HG02943 (cell line): ENCODE measurements at regions not wholly inside any gene's neighbourhood (a gene's known extent, or its start where the extent isn't known, plus 50 kb on each side); places are given as distances from the start of the nearest gene placed in this dataset.

ENCODE experiments used
- ATAC-seq: cut with Tn5 transposase; IDR thresholded peaks from one replicate; pipeline ENCODE4 v1.9.1; 2021; ENCODE audit warnings: mild to moderate bottlenecking, low read depth, moderate library complexity; ENCODE audit not compliant: unreplicated experiment

DNA sequence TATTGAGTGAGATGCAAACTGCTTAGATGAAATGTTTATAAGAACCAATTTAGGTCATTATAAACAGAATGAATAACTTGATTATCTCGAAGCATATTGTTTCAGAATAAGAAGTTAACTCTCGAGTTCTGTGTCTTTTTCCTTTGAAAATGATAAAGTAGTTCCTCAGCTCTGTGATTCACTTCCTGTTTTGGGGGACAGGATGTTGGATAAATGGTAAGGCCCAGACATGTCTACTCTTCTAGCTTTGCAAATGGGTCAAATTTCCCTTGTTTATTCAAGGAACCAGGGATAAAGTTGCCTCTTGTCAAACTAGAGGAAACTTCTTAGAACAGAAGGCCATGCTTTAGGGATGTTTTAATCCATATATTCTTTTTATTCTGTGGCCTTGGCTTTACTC is 246.9 kb downstream of the SOX4 start:
- no peak for ATAC-seq

DNA sequence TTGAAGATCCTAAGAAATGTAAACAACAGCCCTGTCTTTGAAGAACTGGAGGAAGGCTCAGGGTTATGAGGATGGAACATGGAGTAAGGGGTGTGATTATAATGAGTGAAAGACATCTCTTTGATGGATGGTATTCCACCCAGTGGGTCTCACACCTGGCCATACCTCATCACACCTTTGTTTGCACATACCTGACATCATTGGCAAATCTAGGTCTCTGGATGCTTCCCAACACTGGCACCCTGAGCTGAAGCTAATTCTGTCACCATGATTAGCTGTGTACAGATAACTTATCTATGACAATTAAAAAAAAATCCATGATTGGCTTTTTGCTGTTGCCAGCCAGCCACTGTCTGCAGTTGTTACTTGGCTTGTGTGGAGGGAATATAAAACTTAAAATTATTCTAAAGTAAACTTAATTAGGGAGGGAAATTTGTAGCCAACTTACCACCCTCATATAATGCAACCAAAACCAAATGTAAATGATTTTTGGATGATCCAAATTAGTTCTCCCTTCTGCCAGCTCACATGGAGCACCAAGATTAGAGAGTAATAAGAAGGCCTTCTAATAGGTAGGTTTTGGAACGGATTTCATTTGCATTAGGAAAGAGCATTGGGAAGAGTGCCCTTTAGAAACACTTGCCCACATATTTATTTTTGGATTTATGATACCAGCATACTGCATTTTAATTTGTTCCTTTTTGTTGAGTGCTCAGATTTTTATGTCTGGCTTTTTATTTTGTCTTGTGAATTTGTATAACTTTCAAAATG is 249.5 kb downstream of the SOX4 start:
- no peak for ATAC-seq

DNA sequence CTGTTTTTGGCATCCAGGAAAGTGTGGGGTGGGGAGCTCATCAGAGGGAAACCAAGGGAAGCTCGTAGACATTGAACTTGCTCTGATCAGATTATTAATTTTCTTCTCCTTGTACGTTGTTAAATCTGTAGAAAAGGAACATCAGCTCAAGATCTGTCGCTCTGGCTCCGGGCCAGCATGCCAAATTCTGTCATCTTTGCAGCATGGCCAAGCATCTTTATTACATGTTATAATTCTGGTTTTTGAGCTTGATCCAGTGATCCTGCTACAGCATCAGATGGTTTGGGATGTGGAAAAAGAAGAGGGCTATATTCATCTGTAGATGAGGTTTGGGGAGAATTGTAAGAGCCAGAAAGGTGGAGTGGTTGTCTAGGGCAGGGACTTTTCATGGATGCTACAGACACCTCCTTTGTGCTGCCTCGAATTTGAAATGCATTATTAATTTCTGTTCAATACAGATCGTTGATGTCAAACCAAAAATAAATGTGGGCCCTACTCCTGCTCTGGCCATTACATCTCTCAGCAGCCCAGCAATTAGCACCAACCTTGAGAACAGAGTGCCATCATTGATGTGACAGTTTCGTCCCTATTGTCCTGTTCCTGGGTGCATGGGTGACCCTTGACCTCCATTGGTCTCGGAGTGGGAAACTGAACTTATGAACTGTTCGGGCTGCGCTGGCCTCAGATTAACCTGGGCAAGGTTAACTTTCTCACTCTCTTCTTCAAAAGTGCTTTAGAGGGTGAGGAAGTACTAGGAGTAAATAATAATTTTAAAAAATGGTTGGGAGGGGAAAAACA is 250.8 kb downstream of the SOX4 start:
- ATAC-seq, result no peak

DNA sequence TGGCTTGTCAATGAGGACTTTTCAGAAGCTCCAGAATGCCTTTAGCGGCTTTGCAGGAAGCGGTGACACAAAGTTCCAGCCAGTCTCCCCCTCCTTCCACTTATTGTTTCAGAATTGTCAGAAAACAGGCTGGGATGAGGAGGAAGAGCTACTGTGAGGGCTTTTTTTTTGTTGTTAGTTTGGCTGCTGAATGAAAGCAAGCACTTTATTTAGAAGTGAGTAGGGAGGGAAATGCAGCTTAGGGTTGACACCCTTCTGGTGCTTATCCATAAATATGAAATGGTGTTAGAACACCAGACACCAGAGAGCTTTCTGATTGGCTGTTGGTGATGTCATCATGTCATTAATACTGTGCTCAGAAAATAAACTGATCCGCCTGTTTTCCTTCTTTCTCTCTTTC is 251.5 kb downstream of the SOX4 start:
- no peak for ATAC-seq

DNA sequence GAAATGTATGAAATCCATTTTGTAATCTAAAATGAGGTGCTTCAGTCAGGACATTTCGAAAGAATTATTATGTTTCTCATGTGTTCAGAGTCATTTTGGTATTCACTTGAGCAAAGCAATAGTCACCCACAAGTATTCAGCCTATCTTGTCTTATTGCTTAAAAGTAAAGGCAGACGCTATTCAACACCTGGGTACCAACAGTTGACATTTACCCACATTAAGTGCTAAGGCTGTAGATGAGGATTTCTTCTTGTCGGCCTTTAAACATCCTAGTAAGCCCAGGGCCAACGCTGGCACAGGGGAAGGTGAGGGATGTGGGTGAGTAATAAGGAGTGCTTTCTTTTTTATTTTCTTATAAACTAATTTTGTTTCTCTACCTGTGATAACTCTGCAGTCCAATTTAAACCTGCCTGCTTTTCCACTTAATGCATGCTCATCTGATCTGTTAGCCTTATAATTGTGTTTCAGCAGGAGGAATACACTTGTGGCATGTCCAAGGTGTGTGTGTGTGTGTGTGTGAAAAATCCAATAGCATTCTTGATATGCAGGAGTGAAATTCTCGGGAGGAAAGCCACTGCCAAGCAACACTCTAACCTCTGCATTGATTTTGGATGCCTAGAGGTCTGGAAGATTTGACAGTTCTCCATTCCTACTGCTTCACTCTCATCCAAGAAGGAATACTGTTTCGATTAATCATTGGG is 252.0 kb downstream of the SOX4 start:
- no peak for ATAC-seq

DNA sequence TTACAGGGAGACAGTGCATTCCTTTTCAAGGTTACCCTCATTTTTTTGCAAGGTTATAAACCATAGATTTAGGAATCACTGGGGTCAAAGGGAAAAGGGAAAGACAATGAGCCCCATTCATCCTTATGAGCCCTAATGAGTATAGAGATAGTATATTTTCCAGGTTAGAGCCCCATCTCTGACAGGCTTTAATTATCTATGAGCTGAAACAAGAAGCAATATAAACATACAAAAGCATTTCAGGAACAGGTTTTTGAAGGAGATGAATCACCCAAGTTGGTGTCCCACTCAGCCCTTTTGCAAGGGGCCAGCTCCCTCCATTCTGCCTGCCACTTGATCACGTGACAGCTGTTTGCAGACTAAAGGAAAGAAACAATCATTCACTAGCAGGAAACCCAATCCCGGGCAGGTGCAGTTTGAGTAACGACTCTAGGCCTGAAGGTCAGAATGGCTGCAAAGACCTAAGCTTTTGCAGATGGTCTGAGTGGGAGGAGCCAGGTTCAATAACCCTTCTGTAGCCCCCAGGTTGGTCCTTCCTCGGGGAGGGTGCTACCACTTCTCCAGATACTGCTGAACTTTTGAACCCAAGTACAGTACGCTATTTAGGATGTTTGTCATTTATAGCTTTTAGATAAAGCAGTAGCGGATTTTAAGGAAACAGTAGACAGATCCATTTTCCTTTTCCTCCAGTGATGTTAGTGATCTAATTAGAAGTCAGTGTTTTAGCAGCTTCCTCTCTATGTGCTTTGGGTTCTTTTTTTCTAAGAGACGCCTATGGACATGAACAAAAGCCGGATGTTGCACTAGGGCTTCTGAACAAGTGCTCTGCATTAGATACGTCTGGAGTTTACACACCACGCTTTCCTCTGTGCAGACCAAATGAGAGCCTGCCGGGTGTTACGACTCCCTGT is 253.2 kb downstream of the SOX4 start:
- no peak for ATAC-seq

DNA sequence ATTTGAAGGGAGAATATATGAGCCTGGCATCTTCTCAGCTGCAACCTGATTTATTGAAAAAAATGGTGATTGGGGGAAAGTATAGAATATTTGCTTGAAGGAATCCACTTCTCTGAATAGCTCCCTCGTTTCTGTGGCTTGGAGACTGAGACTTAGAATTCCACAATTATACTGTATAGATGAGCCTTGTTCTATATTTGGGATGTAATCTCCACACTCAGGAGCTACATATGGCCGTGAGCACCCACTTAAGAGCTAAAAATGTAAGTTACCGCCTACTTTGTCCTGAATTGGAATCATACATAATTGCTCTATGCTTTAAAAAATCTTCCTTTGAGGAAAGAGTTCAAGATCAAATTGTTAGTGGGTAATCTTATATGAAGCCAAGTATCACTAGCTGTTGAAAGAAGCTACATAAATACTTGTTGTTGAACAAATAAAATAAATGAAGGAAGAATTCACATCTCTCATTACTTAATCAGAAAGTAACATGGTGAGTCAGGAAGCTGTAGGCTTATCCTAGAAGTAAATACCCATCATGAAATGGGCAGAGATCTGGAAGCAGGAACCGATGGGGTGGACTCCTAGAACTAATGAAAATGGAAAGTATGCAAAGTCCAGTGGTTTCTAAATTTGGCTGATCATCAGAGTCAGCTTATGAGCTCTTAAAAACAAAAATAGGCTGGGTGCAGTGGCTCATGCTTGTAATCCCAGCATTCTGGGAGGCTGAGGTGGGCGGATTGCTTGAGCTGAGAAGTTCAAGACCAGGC is 254.3 kb downstream of the SOX4 start:
- no peak for ATAC-seq

DNA sequence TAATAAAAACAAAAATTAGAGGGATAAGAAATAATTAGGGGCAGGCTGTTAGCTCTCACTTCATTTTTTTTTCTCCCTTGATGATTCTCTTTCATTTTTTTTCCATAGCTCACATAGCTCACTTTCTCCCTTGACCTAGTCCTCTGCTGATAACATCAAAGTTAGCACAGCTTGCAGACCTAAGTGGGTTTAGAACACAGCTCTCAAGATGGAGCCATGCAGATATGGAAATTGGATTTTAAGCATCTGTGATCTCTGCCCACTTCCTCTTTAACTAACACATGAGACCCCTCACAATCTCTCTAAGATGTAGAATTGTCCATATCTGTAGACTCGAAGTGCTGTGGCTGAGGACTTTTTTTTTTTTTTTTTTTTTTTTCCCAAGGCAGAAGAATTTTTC is 257.1 kb downstream of the SOX4 start:
- ATAC-seq, result no peak

DNA sequence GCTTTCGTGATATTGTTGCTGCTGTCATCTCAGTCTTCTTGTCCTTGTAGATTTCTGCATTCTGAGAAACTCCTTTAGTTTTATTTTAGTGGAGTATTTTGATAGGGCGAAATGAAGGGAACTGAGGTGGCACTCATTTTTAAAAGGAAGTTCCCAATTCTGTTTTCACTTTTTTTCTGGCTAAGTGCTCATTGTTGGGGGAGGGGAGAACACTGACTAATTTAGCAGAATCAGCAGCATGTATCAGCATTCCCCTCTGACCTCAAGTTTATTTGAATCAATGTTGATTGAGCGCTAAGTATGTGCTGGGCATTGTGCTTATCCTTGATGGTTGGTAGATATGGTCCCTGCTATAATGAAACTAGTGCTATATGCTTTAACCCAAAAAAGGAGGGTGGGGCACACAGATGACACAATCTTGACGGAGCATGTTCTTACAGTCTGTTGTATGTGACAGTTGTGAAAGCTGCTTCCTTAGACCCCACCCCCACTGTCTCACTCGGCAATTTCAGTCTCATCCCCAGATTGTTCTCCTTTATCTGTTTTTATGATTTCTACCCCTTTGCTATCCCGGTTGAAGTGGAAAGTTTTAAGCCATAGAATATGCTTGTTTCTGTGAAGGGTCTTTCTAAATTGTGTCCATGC is 262.4 kb downstream of the SOX4 start:
- no peak for ATAC-seq

DNA sequence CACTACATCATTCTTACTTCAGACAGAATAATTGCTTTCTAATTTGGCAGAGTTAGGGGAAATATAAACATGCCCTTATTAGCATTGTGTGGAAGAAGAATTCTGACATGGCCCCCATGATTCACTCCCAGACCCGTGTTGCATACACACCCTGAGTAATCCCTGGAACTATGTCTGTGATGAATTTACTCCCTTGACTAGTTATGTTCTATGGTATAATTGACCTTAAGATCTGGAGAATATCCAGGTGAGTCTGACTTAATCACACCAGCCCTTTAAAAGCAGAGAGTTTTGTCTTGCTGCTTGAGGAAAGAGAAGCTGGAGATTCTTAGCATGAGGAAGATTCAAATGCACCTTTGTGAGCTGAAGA is 262.9 kb downstream of the SOX4 start:
- no peak for ATAC-seq

DNA sequence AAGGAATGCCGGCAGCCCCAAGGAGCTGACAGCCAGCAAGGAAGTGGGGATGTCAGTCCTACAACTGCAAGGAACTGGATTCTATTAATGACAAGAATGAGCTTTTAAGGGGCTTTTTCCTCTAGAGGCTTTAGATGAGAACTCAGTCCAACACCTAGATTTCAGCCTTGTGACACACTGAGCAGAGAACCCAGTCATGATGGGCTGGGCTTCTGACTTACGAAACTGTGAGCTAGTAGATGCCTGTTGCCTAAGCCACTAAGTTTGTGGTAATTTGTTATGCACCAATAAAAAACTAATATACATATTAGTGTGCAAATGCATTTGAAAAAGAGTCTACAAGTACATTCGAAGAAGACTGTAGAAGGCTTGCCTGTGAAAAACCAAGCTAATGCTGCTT is 263.3 kb downstream of the SOX4 start:
- no peak for ATAC-seq

DNA sequence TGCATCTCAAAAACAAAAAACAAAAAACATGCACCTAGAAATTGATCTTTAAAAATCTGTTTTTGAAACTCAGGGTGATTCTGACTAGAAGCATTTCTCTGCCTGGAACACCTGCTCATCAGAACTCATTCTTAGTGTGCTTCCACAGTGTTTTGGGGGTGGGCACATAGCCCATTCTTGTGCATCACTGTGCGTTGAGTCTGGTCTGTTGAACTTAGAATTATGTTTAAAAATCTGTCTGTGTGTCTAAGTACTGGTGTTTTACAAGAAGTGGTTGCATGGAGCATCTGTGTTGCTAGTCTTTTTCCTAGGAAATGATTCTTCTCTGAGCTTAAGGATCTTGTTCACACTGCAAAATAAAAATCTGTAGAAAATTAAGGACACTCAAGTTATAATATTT is 264.5 kb downstream of the SOX4 start:
- no peak for ATAC-seq

DNA sequence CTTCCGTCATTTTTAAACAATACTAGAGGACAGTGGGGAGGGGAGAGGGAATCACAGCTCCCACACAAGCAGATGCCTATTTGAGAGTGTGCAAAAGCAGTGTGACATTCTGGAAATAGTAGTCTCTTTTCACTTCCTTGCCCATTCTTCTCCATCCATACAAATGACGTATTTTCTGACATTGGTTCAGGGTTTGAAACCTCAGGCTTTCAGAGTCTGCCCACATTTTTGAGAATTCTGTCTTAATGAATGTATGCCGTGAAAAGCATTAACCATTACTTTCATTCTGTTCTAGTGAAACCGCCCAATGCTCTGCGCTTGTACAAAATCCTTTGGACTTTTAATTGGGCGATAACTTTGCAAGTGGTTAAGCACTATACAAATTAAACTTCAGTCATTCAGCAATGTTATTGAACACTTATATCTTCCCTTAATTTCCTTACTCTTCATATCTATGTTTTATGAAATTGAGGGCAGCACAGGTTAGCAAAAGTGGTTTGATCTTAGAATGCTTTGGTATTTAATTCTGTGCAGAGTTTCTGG is 265.7 kb downstream of the SOX4 start:
- no peak for ATAC-seq

DNA sequence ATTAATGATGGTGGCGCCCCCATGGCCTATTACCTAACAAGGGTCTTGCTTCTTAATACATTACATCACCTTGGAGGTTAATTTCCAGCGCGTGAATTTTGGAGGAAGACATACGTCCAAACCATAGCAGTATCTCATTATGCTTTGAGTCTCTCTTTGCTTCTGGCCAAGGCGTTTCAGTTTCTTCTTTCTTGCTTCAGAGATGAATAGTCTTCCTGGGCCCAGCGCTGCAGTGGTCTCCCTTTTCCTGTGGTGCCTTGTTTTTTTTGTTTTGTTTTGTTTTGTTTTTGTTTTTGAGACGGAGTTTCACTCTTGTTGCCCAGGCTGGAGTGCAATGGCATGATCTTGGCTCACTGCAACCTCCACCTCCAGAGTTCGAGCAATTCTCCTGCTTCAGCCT is 268.4 kb downstream of the SOX4 start:
- ATAC-seq, result no peak

DNA sequence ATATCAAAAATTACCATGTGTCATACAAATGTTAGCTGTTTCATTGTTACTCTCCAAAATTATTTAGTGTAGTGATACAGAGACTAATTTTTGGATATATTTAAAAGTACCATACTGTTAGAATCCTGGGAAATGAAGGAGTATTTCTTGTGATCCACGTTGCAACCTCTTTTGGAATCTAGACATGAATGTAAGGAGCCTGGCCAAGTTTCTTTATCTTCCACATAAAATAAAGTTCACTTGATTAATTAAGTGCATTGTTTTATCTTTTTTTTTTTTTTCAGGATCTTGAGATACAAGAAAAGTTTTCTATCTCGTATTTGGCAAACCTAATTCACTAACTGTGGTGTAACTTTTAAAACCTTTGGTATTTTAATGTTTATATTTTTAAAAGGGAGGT is 270.7 kb downstream of the SOX4 start:
- ATAC-seq, result no peak

DNA sequence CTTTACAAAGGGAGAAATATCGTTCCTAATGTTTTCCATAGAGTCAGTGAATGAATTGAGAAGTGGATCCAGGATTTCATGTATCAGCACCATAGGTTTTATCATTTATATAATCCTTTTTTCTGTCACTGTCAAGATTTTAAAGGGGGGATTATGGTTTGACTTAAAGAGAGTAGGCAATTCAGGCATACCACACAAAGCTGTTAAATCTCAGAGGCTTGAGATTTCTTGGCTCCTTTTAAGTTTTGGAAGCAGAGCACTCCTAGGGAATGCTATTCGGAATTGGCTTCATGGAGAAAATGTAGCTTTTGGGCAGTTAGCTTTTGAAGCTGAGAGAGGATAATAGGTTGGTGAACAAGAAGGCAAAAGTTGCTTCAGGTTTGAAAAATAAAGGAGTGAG is 274.7 kb downstream of the SOX4 start:
- ATAC-seq, result no peak

DNA sequence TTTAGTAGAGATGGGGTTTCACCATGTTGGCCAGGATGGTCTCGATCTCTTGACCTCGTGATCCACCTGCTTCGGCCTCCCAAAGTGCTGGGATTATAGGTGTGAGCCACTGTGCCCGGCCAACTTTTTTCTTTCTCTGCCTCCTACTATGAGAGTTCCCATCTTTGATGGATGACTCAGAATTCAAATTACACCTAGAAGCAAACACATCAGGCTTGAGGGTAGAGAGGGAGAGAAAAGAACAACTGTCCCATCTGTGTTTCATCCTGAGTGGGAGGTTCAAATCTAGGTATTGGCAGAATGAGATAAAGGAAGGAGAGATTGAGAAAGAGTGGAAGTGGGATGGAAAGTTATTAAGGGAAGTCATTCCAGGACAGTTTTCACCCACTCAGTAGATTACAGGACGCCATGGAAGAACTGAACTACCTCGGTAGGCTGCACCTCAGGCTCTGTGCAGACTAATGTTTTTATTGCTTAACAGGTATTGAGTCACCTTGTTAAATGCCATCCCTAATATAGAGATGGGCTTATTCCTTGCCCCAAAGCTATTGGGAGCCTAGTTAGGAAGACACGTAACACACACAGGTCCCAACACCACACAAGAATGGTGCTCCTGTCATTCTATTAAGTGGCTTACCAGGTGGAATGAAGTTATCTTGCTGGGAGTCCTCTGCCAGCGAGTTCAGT is 275.7 kb downstream of the SOX4 start:
- ATAC-seq, result no peak

DNA sequence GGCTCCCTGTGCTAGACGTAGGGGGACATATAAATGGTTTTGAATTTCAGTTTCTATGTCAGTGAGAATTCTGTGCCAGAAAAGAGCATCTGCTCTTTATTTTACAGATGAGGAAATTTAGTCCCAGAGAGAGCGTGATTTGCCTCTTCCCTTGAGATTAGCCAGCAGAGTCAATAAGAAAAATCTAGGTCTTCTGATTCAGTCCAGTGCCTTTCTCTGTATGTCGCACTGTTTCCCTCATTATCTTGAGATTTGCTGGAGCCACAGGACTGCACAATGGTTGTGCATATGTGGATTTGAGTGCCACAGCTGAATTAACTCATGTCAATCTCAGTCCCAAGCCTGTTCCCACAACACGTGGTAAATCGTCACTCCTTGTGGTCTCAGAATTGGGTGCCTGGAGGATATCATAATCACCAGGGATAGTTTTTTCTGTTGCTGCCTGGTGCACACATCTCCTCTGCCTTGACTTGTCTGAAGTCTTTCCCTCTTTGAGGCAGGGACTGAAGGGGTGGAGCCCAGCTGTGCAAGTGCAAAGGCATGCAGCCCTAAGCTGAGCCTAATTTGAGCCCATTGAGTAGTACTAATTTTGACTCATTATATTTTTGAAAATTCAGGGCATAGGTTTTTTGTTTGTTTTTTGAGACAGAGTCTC is 276.7 kb downstream of the SOX4 start:
- no peak for ATAC-seq
